ENCODE measurements at regions not wholly inside any gene's neighbourhood (a gene's known extent, or its start where the extent isn't known, plus 50 kb on each side); places are given as distances from the start of the nearest gene placed in this dataset.

- Histone ChIP-seq H3K9me3 (no peaks in the 10 kb centered on the region), H3K4me1 (no peaks in the 10 kb centered on the region), H3K4me3 (no peak overlapping the region), H3K27ac (no peak overlapping the region), H3K36me3 (no peaks in the 10 kb centered on the region), H3K27me3 (no peaks in the 10 kb centered on the region)
- TF ChIP-seq, protein P1, sequence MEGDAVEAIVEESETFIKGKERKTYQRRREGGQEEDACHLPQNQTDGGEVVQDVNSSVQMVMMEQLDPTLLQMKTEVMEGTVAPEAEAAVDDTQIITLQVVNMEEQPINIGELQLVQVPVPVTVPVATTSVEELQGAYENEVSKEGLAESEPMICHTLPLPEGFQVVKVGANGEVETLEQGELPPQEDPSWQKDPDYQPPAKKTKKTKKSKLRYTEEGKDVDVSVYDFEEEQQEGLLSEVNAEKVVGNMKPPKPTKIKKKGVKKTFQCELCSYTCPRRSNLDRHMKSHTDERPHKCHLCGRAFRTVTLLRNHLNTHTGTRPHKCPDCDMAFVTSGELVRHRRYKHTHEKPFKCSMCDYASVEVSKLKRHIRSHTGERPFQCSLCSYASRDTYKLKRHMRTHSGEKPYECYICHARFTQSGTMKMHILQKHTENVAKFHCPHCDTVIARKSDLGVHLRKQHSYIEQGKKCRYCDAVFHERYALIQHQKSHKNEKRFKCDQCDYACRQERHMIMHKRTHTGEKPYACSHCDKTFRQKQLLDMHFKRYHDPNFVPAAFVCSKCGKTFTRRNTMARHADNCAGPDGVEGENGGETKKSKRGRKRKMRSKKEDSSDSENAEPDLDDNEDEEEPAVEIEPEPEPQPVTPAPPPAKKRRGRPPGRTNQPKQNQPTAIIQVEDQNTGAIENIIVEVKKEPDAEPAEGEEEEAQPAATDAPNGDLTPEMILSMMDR (IDR thresholded peaks at IDR 0.05): no peak
- no peak for TF ChIP-seq POLR2A (IDR thresholded peaks at IDR 0.05)
- no peak for DNase-seq
- intact Hi-C loops (cut with DNase I): no loop called here
- no peak for ATAC-seq
- 29% methylated on average over 2 of the region's 2 CpGs for WGBS (ENCODE audit: insufficient coverage, low coverage, low lambda C conversion rate, missing lambda C conversion rate)
Measured at GRCh38 chr6:91268941-91269340, 682.1 kb upstream of the MAP3K7 start.

DNA sequence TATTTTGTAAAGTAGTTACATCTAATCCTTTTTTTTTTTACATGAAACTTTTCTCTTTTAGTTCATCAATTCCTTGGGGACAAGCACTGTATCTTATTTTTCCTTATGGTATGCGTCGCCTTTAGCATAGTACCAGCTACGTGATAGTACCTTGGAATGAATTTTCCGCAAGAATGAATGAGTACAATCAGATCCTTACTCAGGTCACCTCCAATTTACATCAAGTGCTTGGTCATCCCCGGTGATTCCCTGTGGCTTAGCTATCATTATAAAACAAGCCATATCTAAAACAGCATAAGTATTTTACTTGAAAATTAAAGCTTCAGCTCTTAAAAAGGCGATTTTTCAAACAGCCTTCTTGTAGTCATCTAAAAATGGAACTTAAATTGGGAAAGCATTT is 680.4 kb upstream of the MAP3K7 start:
- H3K4me3 ChIP-seq: no peak overlapping the region
- intact Hi-C loops (cut with DNase I): no loop called here
- no peaks in the 10 kb centered on the region for H3K36me3 ChIP-seq
- H3K27ac ChIP-seq: no peak overlapping the region
- DNase-seq (no peak), ATAC-seq (no peak)
- TF ChIP-seq, protein P1 (IDR thresholded peaks at IDR 0.05): no peak
- no peak for TF ChIP-seq POLR2A (IDR thresholded peaks at IDR 0.05)
- no peaks in the 10 kb centered on the region for H3K4me1 ChIP-seq
- no peaks in the 10 kb centered on the region for H3K9me3 ChIP-seq
- no peaks in the 10 kb centered on the region for H3K27me3 ChIP-seq
- WGBS (ENCODE audit: insufficient coverage, low coverage, low lambda C conversion rate, missing lambda C conversion rate): 45% methylated on average over 6 of the region's 6 CpGs

- no peaks in the 10 kb centered on the region for H3K27me3 ChIP-seq
- no peak overlapping the region for H3K27ac ChIP-seq
- intact Hi-C loops (cut with DNase I): no loop called here
- H3K36me3 ChIP-seq: no peaks in the 10 kb centered on the region
- TF ChIP-seq, protein P1 (IDR thresholded peaks at IDR 0.05): no peak
- TF ChIP-seq POLR2A (IDR thresholded peaks at IDR 0.05): no peak
- no peaks in the 10 kb centered on the region for H3K9me3 ChIP-seq
- ATAC-seq (no peak), DNase-seq (no peak)
- no peaks in the 10 kb centered on the region for H3K4me1 ChIP-seq
- no peak overlapping the region for H3K4me3 ChIP-seq
Measured at GRCh38 chr6:91266156-91266555, 679.3 kb upstream of the MAP3K7 start.

GRCh38 chr6:91243436-91243835 is 656.6 kb upstream of the MAP3K7 start:
- ATAC-seq: no peak
- WGBS (ENCODE audit: insufficient coverage, low coverage, low lambda C conversion rate, missing lambda C conversion rate): 42% methylated on average over 2 of the region's 2 CpGs
- H3K27ac ChIP-seq: no peak overlapping the region
- H3K4me3 ChIP-seq: no peak overlapping the region
- H3K9me3 ChIP-seq: no peaks in the 10 kb centered on the region
- DNase-seq: no peak
- intact Hi-C loops (cut with DNase I): no loop called here
- no peaks in the 10 kb centered on the region for H3K4me1 ChIP-seq
- TF ChIP-seq, protein P1 (IDR thresholded peaks at IDR 0.05): no peak
- TF ChIP-seq POLR2A (IDR thresholded peaks at IDR 0.05): no peak
- H3K36me3 ChIP-seq: no peaks in the 10 kb centered on the region
- no peaks in the 10 kb centered on the region for H3K27me3 ChIP-seq

DNA sequence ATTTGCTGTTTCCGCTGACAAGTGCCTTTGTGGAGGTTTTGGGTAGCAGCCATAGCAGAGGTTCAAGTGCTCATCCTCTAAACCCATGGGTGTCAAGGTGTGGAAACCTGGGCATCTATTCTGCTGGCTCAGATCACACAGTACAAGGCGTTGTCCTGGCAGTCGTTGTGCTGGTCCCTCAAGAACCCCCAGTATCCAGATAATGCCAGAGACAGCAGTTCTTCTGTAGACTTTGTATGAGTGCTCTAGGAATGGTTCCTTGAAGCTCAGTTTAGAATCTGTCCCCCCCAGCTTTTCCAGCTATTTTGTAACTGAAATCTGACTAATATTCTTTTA is 655.7 kb upstream of the MAP3K7 start:
- TF ChIP-seq, protein P1 (IDR thresholded peaks at IDR 0.05): no peak
- no peak for TF ChIP-seq POLR2A (IDR thresholded peaks at IDR 0.05)
- Histone ChIP-seq H3K27ac (no peak overlapping the region), H3K4me1 (no peaks in the 10 kb centered on the region), H3K4me3 (no peak overlapping the region), H3K27me3 (no peaks in the 10 kb centered on the region), H3K9me3 (no peaks in the 10 kb centered on the region), H3K36me3 (no peaks in the 10 kb centered on the region)
- DNase-seq (no peak), ATAC-seq (no peak)
- intact Hi-C loops (cut with DNase I): no loop called here
- no CpG with 5 or more reads among the region's 3 CpGs for WGBS (ENCODE audit: insufficient coverage, low coverage, low lambda C conversion rate, missing lambda C conversion rate)
